ENCODE measurements at regions not wholly inside any gene's neighbourhood (a gene's known extent, or its start where the extent isn't known, plus 50 kb on each side); places are given as distances from the start of the nearest gene placed in this dataset.
"Not testable (repeated sequence)": the region's sequence is repeated elsewhere in the genome, so short reads cannot be mapped to it uniquely, and the experiment has no call there.

- ATAC-seq, result no peak
- intact Hi-C loops (cut with DNase I), result no loop called here
- DNase-seq, result no peak
Observed at GRCh38 chr5:93243481-93243880, 337.5 kb downstream of the NR2F1-AS1 start.

- intact Hi-C loops (cut with DNase I), result no loop called here
- ATAC-seq (no peak), DNase-seq (no peak)
Observed at GRCh38 chr5:93240228-93240834, 340.7 kb downstream of the NR2F1-AS1 start.

- ATAC-seq (no peak), DNase-seq (no peak)
- intact Hi-C loops (cut with DNase I), result no loop called here
Observed at GRCh38 chr5:93236807-93237421, 344.1 kb downstream of the NR2F1-AS1 start.

- intact Hi-C loops (cut with DNase I), result no loop called here
- ATAC-seq, result no peak
- DNase-seq, result no peak
Observed at GRCh38 chr5:93235761-93236160, 345.3 kb downstream of the NR2F1-AS1 start.

- intact Hi-C loops (cut with DNase I), result no loop called here
Observed at GRCh38 chr5:93226202-93226735, 354.8 kb downstream of the NR2F1-AS1 start.

GRCh38 chr5:93225748-93226147, 355.3 kb downstream of the NR2F1-AS1 start:
- DNase-seq, result no peak

More at GRCh38 chr5:93226202-93226735, 354.8 kb downstream of the NR2F1-AS1 start:
- DNase-seq (no peak), ATAC-seq (no peak)

GRCh38 chr5:93224624-93225023, 356.4 kb downstream of the NR2F1-AS1 start:
- no peak for DNase-seq
- intact Hi-C loops (cut with DNase I), result no loop called here
- no peak for ATAC-seq

More at GRCh38 chr5:93225748-93226147, 355.3 kb downstream of the NR2F1-AS1 start:
- intact Hi-C loops (cut with DNase I), result no loop called here
- no peak for ATAC-seq

GRCh38 chr5:93221773-93222172, 359.2 kb downstream of the NR2F1-AS1 start:
- no peak for ATAC-seq
- DNase-seq, result no peak
- intact Hi-C loops (cut with DNase I), result no loop called here

GRCh38 chr5:93220431-93220830, 360.6 kb downstream of the NR2F1-AS1 start:
- intact Hi-C loops (cut with DNase I), result no loop called here
- DNase-seq, result no peak
- no peak for ATAC-seq

GRCh38 chr5:93219641-93220145, 361.3 kb downstream of the NR2F1-AS1 start:
- intact Hi-C loops (cut with DNase I), result no loop called here
- DNase-seq (no peak), ATAC-seq (no peak)

- intact Hi-C loops (cut with DNase I); DNase-seq; ATAC-seq: not testable (repeated sequence)
Observed at GRCh38 chr5:93213111-93213794, 367.8 kb downstream of the NR2F1-AS1 start.

GRCh38 chr5:93209476-93209875, 371.5 kb downstream of the NR2F1-AS1 start:
- intact Hi-C loops (cut with DNase I), result no loop called here

GRCh38 chr5:93208141-93208751, 372.8 kb downstream of the NR2F1-AS1 start:
- DNase-seq, result no peak
- ATAC-seq, result no peak

More at GRCh38 chr5:93209476-93209875, 371.5 kb downstream of the NR2F1-AS1 start:
- no peak for DNase-seq
- ATAC-seq, result no peak

GRCh38 chr5:93206203-93206602, 374.8 kb downstream of the NR2F1-AS1 start:
- intact Hi-C loops (cut with DNase I), result no loop called here
- no peak for DNase-seq
- ATAC-seq, result no peak

More at GRCh38 chr5:93208141-93208751, 372.8 kb downstream of the NR2F1-AS1 start:
- intact Hi-C loops (cut with DNase I), result no loop called here

GRCh38 chr5:93201061-93201460, 380.0 kb downstream of the NR2F1-AS1 start:
- intact Hi-C loops (cut with DNase I), result no loop called here
- ATAC-seq, result no peak

GRCh38 chr5:93196986-93197385, 384.0 kb downstream of the NR2F1-AS1 start:
- no peak for ATAC-seq
- intact Hi-C loops (cut with DNase I), result no loop called here
- DNase-seq, result no peak

More at GRCh38 chr5:93201061-93201460, 380.0 kb downstream of the NR2F1-AS1 start:
- no peak for DNase-seq

- DNase-seq, result no peak
- no peak for ATAC-seq
- intact Hi-C loops (cut with DNase I), result no loop called here
Observed at GRCh38 chr5:93193431-93194347, 387.3 kb downstream of the NR2F1-AS1 start.

GRCh38 chr5:93192683-93193082, 388.3 kb downstream of the NR2F1-AS1 start:
- intact Hi-C loops (cut with DNase I), result no loop called here
- no peak for ATAC-seq
- DNase-seq, result no peak

All from left cardiac atrium (tissue), 4 donors.